Lower lobe of right lung (tissue), 2 donors: ENCODE measurements at regions not wholly inside any gene's neighbourhood (a gene's known extent, or its start where the extent isn't known, plus 50 kb on each side); places are given as distances from the start of the nearest gene placed in this dataset.

ENCODE experiments used
- ATAC-seq, 2 donors: fragments of 200-7000 bp; cut with Tn5 transposase; one replicate each; pipeline ENCODE4 v1.9.1; 2020 to 2022; ENCODE audit warnings: mild to moderate bottlenecking in 2 of 2, moderate library complexity in 2 of 2
- DNase-seq: peaks from one replicate; pipeline ENCODE4 v3.0.0-alpha.2; 2020
- H3K27ac ChIP-seq: fragments of 200-600 bp; one replicate; pipeline ENCODE4 v1.8.0; 2022
- H3K27me3 ChIP-seq: fragments of 200-600 bp; one replicate; pipeline ENCODE4 v1.8.0; 2022; ENCODE audit warnings: low read depth
- H3K36me3 ChIP-seq: fragments of 200-600 bp; one replicate; pipeline ENCODE4 v1.8.0; 2022; ENCODE audit warnings: mild to moderate bottlenecking
- H3K4me1 ChIP-seq: fragments of 200-600 bp; one replicate; pipeline ENCODE4 v1.8.0; 2022
- H3K4me3 ChIP-seq: fragments of 200-600 bp; one replicate; pipeline ENCODE4 v1.8.0; 2022; ENCODE audit warnings: mild to moderate bottlenecking
- H3K9me3 ChIP-seq: fragments of 200-600 bp; one replicate; pipeline ENCODE4 v1.8.0; 2022
- intact Hi-C: fragments of 100-400 bp; cut with DNase I; formaldehyde crosslinking; loops from one replicate; pipeline ENCODE4 v1.11.0; 2022
- TF ChIP-seq, protein P1 (sequence below): fragments of 200-600 bp; IDR thresholded peaks from one replicate; pipeline ENCODE4 v1.8.0; 2022; ENCODE audit warnings: antibody characterized with exemption, mild to moderate bottlenecking
- donor health status: DM: no; HTN: yes; CAD: no; lungs with severe emphysema.

GRCh38 chr3:193879864-193880242 is 256.1 kb upstream of the HES1 start:
- H3K9me3 ChIP-seq = no peaks in the 10 kb centered on the region
- H3K4me1 ChIP-seq = no peaks in the 10 kb centered on the region
- no peaks in the 10 kb centered on the region for H3K27me3 ChIP-seq
- intact Hi-C loops = no loop called here
- ATAC-seq (no peak), DNase-seq (no peak)
- TF ChIP-seq, protein P1, sequence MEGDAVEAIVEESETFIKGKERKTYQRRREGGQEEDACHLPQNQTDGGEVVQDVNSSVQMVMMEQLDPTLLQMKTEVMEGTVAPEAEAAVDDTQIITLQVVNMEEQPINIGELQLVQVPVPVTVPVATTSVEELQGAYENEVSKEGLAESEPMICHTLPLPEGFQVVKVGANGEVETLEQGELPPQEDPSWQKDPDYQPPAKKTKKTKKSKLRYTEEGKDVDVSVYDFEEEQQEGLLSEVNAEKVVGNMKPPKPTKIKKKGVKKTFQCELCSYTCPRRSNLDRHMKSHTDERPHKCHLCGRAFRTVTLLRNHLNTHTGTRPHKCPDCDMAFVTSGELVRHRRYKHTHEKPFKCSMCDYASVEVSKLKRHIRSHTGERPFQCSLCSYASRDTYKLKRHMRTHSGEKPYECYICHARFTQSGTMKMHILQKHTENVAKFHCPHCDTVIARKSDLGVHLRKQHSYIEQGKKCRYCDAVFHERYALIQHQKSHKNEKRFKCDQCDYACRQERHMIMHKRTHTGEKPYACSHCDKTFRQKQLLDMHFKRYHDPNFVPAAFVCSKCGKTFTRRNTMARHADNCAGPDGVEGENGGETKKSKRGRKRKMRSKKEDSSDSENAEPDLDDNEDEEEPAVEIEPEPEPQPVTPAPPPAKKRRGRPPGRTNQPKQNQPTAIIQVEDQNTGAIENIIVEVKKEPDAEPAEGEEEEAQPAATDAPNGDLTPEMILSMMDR = no peak
- H3K36me3 ChIP-seq = no peaks in the 10 kb centered on the region
- H3K27ac ChIP-seq = no peak overlapping the region
- H3K4me3 ChIP-seq = no peak overlapping the region

- no peak overlapping the region for H3K27ac ChIP-seq
- no peak overlapping the region for H3K4me3 ChIP-seq
- H3K36me3 ChIP-seq = no peaks in the 10 kb centered on the region
- no peaks in the 10 kb centered on the region for H3K9me3 ChIP-seq
- DNase-seq (no peak), ATAC-seq (no peak)
- H3K27me3 ChIP-seq = no peaks in the 10 kb centered on the region
- no peaks in the 10 kb centered on the region for H3K4me1 ChIP-seq
- TF ChIP-seq, protein P1 = no peak
- intact Hi-C loops = no loop called here
Observed at GRCh38 chr3:193882091-193882490, 253.9 kb upstream of the HES1 start.

DNA sequence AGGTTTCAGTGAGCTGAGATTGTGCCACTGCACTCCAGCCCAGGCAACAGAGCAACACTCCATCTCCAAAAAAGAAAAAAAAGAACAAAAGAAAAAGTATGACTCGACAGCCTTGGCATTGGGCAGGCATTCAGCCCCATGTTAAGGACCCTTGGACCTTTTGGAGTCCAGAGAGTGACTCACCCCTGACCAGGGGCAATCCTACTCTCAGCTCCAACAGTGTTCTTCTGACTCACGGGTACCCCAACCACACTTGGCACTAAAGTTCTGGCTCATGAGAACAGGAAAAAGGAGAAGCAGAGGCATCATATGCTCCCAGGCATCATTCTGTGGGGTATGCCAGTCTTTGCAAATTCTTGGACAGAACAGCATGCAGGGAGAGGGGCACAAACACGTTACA is 252.4 kb upstream of the HES1 start:
- Histone ChIP-seq H3K27ac (no peak overlapping the region), H3K9me3 (no peaks in the 10 kb centered on the region), H3K36me3 (no peaks in the 10 kb centered on the region), H3K4me1 (no peaks in the 10 kb centered on the region), H3K4me3 (no peak overlapping the region), H3K27me3 (no peaks in the 10 kb centered on the region)
- DNase-seq (no peak), ATAC-seq (no peak)
- intact Hi-C loops = no loop called here
- TF ChIP-seq, protein P1 = no peak

DNA sequence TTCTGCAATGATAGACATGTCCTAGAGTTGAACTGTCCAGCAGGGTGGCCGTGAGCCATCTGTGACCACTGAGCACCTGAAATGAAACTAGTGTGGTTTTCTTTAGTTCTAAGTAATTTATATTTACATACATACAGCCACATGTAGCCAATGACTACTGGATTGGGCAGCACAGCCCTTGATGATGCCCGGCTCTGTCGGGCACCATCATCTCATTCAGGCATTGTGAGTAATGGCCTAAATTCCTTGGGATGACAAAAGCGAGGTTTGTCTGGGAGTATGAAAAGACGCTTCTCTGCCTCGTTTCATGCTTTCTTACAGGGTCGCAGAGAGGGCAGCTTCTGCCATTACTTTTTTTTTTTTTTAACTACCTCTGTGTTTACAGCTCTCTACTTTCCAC is 251.9 kb upstream of the HES1 start:
- DNase-seq (no peak), ATAC-seq (no peak)
- Histone ChIP-seq H3K27me3 (no peaks in the 10 kb centered on the region), H3K4me1 (no peaks in the 10 kb centered on the region), H3K4me3 (no peak overlapping the region), H3K36me3 (no peaks in the 10 kb centered on the region), H3K27ac (no peak overlapping the region), H3K9me3 (no peaks in the 10 kb centered on the region)
- intact Hi-C loops = no loop called here
- TF ChIP-seq, protein P1 = no peak

- Histone ChIP-seq H3K4me3 (no peak overlapping the region), H3K9me3 (no peaks in the 10 kb centered on the region), H3K36me3 (no peaks in the 10 kb centered on the region), H3K4me1 (no peaks in the 10 kb centered on the region), H3K27me3 (no peaks in the 10 kb centered on the region), H3K27ac (no peak overlapping the region)
- ATAC-seq (no peak), DNase-seq (no peak)
- intact Hi-C loops = no loop called here
- TF ChIP-seq, protein P1 = no peak
Observed at GRCh38 chr3:193884652-193885051, 251.3 kb upstream of the HES1 start.

DNA sequence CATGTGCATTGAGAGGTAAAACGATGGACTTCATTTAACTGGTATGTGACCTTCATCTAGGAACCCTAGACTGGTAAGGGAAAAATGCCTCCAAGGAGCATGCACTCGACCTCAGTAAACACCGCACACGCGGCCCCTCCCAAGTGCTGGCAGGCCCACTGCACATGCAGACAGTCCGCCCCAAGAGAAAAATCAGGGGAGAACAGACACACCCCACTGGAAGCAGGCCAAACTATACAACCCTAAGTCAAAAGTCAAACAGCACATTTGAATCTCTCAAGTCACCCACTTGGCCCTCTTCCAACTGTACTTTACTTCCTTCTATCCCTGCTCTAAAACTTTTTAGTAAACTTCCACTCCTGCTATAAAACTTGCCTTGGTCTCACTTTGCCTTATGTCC is 250.1 kb upstream of the HES1 start:
- peak; percentile 67 for DNase-seq
- ATAC-seq = peak; percentile 78 to 80
- H3K4me1 ChIP-seq = no peaks in the 10 kb centered on the region
- TF ChIP-seq, protein P1 = no peak
- H3K36me3 ChIP-seq = no peaks in the 10 kb centered on the region
- no peaks in the 10 kb centered on the region for H3K9me3 ChIP-seq
- intact Hi-C loops = no loop called here
- no peak overlapping the region for H3K4me3 ChIP-seq
- H3K27me3 ChIP-seq = no peaks in the 10 kb centered on the region
- H3K27ac ChIP-seq = no peak overlapping the region
